ENCODE measurements at regions not wholly inside any gene's neighbourhood (a gene's known extent, or its start where the extent isn't known, plus 50 kb on each side); places are given as distances from the start of the nearest gene placed in this dataset.
"Not testable (repeated sequence)": the region's sequence is repeated elsewhere in the genome, so short reads cannot be mapped to it uniquely, and the experiment has no call there.

DNA sequence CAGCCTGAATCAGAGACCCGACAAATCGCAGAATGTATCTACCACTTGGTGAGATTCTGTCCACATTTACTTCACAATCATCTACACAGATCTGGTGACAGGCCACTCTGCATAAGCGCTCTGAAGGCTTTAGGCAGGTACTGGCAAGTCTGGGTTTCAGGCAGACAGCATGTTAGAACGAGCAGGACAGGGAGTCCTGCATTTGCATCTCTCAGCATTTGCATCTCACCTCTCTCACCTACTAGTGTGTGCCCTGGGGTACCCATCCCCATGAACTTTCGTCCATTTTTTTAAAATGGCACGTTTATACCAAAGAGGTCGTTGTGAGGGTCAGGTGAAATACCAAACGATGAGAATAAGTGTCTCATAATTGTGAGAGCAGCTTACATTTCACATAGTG lies 108.2 kb downstream of the SPATA31A1 start:
- DNase-seq (ENCODE audit: low read depth in 2 of 2), result not testable (repeated sequence)

DNA sequence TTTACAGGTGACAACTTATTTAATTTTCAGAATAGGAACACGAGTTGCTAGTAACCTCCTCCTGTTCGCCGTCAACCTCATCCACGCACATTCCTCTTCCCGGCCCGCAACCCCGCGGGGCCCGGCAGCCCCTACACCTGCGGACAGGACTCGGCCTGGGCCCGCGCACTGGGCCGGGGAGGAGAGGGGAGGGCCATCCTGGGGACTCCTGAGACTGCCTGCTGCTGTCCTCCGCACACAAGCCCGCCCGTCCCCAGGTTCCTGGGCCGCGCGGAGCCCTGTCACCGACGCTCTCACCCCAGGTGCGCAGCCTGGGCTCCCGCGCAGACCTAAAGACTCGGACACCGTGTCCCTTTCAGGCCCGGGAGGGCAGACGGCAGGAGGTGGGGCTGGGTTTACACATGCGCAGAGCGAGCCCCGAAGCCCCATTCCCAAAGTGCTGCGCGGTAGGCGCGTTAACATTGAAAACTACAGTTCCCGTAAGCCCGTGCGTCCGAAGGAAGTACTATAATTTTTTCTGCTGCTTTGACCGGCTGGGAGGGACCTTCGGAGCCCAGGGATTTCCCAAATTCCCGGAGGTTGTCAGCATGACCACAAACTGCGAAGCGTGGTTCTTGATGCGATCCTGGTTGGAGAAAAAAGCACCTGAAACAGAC lies 108.8 kb downstream of the SPATA31A1 start:
- DNase-seq (ENCODE audit: low read depth in 2 of 2), result peak; percentile 61 to 62

DNA sequence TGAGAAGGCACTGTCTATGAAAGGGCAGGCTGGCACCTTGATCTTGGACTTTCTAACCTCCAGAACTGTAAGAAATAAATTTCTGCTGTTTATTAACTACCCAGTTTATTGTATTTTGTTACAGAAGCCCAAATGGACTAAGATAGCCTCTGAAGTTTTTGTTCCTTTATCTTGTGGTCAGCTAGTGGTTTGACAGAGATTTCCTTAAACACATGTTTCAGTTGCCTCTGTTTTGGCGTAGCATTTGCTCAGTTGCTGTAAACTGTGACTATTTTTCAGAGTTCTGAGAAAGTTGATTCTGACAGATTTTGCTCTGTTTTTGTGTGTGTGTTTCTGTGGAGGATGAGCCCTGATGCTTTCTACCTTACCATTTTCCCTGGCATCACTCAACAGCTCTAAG lies 119.0 kb downstream of the SPATA31A1 start:
- not testable (repeated sequence) for DNase-seq (ENCODE audit: low read depth in 2 of 2)

DNA sequence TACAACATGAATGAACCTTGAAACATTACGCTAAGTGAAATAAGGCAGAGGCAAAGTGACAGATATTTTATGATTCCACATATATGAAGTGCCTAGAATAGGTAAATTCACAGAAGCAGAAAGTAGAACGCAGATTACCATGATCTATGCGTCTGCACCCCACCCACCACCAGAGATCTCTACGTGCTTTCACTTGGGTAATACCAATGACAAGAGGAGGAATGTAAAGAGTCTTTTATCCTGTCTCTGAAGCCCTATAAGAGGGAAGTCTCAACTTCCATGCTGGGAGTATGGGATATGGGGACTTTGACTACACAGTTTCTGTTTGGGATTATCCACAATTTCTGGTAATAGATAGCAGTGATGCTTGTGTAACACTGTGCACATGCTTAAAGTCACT lies 127.6 kb downstream of the SPATA31A1 start:
- DNase-seq (ENCODE audit: low read depth in 2 of 2), result not testable (repeated sequence)

DNA sequence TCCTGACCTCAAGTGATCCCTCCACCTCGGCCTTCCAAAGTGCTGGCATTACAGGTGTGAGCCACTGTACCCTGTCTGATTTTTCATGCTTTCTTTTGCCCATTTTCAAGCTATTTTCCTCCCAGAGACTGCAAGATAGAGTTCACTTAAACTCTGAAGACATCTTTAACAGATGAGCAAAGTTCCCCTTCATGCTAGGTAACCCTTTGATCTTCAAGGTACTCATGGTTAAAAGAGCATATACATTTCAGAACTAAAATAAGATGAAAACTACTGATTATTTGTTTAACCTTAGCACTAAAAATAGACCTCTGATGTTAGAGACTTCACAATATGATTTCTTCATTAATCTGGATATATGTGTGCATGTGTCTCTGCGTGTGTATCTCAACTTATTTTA lies 128.4 kb downstream of the SPATA31A1 start:
- DNase-seq (ENCODE audit: low read depth in 2 of 2), result not testable (repeated sequence)

DNA sequence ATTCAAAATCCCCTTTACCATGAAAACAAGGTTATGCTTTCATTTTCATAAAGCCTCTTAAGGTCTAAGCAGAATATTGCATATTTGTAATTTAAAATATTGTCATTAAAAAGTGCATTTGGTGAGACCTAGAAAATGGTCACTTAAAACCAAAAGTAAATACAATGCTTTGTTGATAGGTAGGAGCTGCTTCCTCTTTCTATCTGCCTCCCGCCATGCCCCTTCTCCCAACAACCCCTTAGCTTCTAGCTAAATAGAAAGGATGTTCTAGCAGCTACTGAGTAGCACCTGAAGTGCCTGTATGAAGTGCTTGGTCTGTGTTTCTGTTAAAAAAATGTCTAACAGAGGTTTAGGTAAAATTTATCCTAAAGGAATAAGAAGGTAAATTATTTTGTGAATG lies 128.8 kb downstream of the SPATA31A1 start:
- not testable (repeated sequence) for DNase-seq (ENCODE audit: low read depth in 2 of 2)

DNA sequence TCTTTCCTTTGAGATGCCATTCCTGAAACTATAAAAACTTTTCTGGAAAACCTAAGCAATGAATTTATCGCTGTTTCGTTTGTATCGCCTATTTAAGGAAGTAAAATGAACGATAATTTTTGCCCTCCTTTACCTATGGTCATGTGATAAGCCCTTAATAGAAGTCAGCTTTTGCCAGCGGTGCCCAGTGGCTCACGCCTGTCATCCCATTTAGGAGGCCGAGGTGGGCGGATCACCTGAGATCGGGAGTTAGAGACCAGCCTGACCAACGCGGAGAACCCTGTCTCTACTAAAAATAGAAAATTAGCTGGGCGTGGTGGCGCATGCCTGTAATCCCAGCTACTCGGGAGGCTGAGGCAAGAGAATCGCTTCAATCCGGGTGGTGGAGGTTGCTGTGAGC lies 132.0 kb downstream of the SPATA31A1 start:
- DNase-seq (ENCODE audit: low read depth in 2 of 2), result not testable (repeated sequence)

DNA sequence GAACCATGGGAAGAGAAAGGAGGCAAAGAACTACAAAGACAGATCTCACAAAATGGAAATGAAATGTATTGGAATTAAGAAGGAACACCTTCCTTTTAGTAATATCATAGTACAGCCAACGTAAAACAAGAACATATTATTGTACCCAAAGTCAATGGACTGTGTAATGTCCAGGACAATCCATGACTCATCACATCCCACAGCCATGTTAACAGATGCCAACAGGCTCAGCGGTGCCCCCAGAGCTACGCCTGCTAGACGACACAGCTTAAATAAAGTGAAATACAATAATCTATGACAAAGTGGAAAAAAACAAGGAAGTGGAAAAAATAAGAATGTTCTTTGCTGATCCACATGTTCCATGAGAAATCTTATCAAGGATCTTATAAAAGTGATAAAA lies 140.8 kb downstream of the SPATA31A1 start:
- DNase-seq (ENCODE audit: low read depth in 2 of 2), result not testable (repeated sequence)

DNA sequence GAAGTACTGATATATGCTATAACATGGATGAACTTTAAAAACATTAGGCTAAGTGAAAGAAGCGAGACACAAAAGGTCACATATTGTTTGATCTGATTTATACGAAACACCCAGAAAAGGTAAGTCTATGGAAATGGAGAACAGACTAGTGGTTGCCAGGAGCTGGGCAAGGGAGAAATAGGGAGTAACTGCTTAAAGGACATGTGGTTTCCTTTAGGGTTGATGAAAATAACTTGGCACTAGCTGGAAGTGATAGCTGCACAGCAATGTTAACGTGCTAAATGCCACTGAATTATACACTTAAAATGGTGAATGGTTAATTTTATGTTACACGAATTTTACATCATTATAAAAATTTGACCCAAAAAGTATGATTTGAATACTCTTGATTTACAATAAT lies 147.7 kb downstream of the SPATA31A1 start:
- not testable (repeated sequence) for DNase-seq (ENCODE audit: low read depth in 2 of 2)

DNA sequence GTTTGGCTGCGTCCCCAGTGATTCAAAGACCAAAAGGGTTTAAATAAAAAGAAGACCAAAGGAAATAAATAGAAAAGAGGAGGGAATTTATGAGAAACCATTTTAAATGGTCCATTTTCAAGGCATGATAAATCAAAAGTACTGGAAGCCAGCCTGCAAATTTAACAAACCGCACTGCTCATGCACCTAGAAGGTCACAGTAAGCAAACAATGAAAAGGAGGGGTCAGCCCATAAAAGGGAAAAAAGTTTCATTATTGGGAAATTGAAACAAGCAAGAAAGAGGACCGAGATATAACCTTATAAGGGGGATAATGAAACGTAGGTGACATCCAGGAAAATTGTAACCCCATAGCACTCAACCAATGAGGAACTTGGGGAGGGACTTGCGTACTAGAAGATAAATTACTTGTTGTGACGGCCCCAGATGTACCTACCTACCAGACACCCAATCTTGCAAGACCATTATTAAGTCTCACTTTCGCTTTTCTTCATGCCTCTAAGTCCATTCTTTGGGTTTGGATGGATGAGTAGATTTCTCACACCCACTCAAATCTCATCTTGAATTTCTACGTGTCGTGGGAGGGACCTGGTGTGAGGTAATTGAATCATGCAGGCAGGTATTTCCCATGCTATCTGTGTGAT lies 172.0 kb downstream of the SPATA31A1 start:
- not testable (repeated sequence) for DNase-seq (ENCODE audit: low read depth in 2 of 2)

DNA sequence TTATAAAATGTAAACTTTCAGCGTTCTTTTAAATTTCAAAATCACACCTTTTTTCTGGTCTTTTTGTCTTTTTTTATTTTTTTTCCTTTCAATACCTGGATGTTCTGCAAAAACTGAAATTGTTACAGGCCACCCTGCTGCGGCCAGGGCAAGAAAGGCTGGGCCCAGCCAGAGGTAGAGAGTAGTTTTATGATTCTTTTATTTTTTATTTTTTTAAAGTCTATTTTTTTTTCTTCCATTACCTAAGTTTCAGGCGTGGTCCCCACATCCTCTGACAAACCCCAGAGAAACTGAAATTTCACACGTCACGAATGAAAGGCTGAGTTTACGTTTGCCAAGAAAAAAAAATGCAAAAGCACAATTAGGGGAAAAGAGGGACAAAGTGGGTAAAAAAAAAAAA lies 177.1 kb downstream of the SPATA31A1 start:
- DNase-seq (ENCODE audit: low read depth in 2 of 2), result not testable (repeated sequence)

DNA sequence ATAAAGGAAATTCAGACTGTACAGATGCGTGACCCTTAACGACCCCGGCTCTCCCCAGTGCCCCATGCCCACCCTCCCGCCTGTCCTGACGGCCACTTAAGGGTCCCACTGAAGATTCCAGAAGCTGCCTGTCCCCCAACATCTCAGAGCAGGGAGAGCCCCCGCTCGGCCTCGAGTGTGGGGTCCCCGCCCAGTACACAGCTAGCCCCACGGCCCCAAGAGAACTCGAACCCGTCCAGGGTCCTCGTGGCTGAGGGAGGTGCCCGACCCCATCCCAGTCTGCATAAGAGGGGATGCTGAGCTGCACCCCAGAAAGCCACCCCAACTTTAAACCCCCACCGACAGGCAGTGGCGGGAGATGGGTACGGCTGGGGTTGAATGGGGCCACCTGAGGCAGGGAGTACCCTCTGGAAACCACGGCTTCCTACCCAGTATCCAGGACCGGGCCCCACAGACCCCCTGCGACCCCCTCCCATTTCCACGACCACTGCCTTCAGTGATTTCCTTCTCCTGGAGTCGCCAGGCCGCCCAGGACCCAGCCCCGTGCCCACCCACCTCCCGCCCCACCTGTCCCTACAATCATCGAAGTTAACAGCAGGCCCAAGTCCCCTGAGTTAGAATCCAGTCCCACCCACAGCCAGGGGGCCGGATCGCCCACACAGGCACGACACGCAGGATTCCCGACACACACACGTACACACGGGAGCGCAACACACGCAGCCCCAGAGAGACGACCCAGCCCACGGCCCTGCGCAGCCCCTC lies 177.7 kb downstream of the SPATA31A1 start:
- not testable (repeated sequence) for DNase-seq (ENCODE audit: low read depth in 2 of 2)

DNA sequence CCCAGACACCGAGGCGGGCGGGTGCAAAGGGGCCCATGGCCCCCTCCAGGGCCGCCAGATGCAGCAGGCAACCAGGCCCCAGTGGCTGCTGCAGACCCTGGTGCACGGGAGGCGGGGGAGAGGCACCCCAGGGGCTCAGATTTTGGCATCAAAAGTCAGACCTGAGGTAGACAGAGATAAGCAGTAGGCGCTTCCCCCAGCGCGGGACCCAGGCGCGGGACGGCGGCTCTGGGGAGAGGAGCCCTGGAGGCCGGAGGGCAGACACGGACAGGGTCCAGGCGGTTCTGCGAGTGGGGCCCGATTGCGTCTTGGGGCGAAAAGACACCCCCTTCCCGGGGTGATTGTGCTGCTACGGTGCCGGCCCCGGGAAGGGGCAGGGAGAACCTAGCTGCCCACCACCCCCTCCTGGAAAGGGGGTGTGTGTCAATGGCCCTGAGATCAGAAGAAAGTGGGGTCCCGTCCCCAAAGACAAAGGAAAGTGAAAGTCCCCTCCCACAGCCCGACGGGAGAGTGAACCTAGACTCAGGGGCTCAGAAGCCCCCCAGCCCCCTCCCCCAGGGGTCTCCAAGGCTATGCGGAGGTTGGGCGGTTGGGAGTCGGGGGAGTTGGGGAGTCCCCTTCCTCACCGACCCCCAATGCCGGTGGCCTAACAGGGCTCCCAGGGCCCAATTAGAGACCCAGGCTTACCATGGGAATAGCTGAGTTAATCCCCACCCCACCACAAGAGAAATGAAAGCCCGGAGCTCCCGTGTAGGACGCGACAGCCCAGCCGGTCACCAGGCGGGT lies 178.5 kb downstream of the SPATA31A1 start:
- not testable (repeated sequence) for DNase-seq (ENCODE audit: low read depth in 2 of 2)

DNA sequence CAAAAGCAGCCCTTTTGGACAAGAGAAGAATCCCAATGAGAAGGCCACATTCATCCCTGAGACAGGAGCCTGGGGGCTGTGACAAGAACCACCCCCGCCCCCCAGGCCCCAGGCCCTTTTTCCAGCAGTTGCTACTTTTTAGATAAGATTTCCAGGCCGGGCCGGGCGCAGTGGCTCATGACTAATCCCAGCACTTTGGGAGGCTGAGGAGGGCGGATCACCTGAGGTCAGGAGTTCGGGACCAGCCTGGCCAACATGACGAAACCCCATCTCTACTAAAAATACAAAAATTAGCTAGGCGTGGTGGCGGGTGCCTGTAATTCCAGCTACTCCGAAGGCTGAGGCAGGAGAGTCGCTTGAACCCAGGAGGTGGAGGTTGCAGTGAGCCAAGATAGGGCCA lies 179.4 kb downstream of the SPATA31A1 start:
- not testable (repeated sequence) for DNase-seq (ENCODE audit: low read depth in 2 of 2)

DNA sequence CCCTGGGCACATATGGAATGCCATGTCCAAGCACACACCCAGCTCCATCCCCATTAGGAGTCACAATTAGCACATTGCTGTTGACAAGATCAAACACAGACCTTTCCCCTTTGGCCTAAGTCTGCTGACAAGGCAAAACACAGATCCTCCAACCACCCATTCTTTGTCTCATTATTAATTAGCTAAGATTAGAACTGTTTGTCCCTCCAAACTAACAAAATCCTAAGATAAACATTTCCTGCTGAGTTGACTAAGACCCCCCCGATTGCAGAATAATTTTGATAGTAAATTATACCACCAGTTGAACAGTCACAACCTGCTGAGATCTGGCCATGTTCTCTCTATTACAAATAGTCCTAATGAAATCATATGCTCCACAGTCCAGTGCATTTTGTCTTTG lies 186.7 kb downstream of the SPATA31A1 start:
- not testable (repeated sequence) for DNase-seq (ENCODE audit: low read depth in 2 of 2)

DNA sequence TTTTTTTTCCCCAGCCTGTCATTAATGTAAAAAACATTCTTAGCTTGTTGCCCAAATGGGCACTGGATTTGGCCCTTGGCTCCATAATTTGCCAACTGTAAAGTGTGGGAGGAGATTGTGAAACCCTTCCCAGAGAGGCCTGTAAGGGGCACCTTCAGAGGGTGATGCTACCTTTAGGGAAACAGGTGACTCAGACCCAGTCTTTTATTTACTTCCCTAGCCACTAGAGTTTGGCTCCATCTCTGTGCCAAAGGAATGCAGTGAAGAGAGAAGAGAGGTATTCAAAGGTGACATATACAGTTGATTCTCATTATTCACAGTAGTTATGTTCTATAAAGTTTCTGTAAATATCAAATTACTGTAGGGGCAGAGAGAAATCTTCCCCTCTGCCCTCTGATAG lies 189.6 kb downstream of the SPATA31A1 start:
- DNase-seq (ENCODE audit: low read depth in 2 of 2), result not testable (repeated sequence)

DNA sequence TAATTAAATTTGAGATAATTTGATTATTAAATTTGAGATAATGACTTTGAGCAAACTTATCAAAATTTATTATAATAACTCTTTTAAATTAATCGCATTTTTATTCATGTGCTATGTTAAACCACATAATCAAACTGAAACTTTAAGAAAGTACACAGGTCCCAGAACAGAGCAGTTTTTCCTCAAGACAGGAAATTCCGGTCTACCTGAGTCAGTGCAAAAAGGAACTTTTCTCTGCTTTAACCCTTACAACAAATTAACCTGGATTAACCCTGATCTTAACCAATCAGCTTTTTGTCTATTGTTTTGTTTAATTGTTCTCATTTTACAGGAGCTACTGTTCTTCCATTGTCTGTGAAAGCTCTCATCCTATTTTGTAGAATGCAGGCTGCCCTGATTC lies 195.1 kb downstream of the SPATA31A1 start:
- not testable (repeated sequence) for DNase-seq (ENCODE audit: low read depth in 2 of 2)

DNA sequence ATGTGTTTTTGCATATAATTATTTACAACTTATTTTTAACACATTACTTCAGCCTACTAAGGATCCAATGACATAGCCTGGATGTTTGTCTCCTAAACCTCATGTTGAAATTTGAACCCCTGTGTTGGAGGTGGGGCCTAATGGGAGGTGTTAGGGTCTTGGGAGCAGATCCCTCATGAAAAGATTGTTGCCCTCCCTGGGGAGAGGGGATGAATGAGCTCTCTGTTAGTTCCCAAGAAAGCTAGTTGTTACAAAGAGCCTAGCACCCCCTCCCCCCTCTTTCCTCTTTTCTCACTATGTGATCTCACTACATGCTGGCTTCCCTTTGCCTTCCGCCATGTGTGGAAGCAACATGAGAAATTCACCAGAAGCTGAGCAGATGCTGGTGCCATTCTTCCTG lies 196.1 kb downstream of the SPATA31A1 start:
- not testable (repeated sequence) for DNase-seq (ENCODE audit: low read depth in 2 of 2)

DNA sequence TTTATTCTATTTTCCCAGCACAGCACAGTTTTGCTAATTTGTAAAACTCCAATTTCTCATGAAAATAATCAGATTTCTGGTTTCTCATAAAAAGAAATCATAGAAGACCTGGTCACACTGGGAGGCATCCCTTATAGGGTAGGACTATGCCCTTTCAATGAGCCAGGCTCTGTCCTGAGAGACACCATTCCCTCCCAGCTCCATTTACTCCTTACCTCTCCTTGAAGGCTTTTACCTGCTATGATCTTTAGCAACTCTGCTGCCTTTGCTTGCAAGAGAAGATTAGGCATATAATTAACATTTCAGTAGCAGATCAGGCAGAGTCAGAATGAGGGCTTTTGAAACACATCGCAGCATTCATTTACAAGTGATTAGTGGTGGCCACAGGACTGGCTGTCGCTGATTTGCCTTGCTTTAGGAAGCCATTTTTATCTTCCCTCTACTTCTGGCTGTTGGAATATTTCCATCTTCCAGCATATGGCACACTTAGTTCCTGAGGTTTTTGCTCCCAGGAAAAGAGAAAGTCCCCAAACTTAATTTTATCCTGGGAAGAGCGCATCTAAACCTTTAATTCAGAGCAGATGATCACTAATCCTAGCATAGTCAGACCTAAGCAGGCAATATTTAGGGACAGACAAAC lies 196.9 kb downstream of the SPATA31A1 start:
- not testable (repeated sequence) for DNase-seq (ENCODE audit: low read depth in 2 of 2)

DNA sequence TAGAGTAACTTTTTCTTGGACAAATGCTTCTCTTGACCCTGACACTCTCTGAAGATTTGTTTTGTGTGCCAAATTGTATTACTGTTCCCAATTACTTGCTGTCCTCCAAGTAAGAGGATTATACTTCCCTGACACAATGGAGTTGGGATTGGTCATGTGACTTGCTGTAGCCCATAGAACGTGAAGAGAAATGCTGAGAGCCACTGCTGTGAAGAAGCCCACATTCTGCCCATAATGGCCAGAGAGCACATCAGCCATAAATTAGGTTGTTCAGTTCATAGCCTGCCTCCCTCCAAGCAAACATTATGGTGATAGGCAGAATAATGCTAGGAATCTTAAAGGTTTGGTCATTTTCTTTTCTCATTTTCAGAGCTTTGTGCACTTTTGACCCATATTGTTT lies 198.9 kb downstream of the SPATA31A1 start:
- not testable (repeated sequence) for DNase-seq (ENCODE audit: low read depth in 2 of 2)

DNA sequence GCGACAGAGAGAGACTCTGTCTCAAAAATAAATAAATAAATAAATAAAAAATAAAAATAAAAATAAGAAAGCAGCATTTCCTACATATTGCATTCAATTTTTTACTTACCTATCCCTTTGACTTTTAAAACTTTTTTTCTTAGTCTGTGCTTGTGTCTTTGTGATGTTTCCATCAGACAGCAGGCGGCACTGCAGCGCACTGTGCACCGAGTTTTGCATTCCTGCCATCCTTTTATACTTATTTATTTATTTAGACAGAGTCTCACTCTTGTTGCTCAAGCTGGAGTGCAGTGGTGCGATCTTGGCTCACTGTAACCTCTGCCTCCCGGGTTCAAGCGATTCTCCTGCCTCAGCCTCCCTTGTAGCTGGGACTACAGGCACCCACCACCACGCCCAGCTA lies 203.9 kb downstream of the SPATA31A1 start:
- not testable (repeated sequence) for DNase-seq (ENCODE audit: low read depth in 2 of 2)

Data from stimulated activated CD4-positive, alpha-beta T cell treated with anti-CD3 and anti-CD28 coated beads, Interleukin-12 subunit alpha, Interleukin-12 subunit beta, amount 100 ng/mL, for 24 hours (primary cell).